ENCODE measurements at regions not wholly inside any gene's neighbourhood (a gene's known extent, or its start where the extent isn't known, plus 50 kb on each side); places are given as distances from the start of the nearest gene placed in this dataset.
A peak's percentile ranks its signal among the peaks of the same experiment; 100 is the strongest.

DNA sequence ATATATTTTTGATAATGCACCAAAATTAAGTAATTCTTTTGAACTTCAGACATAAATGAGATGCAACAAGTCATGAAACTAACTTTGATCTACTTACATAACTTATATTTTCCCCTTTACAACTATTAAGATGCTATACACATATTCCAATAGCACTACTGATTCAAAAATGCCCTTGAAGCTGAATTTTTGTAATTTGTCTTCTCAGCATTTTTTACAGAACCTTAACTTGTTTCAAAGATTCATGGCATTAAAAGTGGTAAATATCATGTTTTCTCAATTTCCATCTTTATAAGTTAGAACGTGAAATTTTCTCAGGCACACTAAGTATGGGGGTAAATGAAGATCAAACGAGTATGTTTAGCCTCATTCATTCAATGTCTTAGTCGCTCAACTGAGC is 460.0 kb upstream of the FAM241A start:
- TF ChIP-seq, protein P1, sequence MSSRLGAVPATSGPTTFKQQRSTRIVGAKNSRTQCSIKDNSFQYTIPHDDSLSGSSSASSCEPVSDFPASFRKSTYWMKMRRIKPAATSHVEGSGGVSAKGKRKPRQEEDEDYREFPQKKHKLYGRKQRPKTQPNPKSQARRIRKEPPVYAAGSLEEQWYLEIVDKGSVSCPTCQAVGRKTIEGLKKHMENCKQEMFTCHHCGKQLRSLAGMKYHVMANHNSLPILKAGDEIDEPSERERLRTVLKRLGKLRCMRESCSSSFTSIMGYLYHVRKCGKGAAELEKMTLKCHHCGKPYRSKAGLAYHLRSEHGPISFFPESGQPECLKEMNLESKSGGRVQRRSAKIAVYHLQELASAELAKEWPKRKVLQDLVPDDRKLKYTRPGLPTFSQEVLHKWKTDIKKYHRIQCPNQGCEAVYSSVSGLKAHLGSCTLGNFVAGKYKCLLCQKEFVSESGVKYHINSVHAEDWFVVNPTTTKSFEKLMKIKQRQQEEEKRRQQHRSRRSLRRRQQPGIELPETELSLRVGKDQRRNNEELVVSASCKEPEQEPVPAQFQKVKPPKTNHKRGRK (tag; IDR thresholded peaks at IDR 0.05): no peak
- no peak for TF ChIP-seq SIN3A (IDR thresholded peaks at IDR 0.05; ENCODE audit: borderline replicate concordance in 2 of 2, control insufficient read depth in 1 of 2, low read depth in 2 of 2, low read length in 2 of 2)
- TF ChIP-seq ZFP1 (CRISPR knock-in tag; IDR thresholded peaks at IDR 0.05): no peak
- TF ChIP-seq NBN (IDR thresholded peaks at IDR 0.05; ENCODE audit: low read depth): no peak
- TF ChIP-seq, protein P2, sequence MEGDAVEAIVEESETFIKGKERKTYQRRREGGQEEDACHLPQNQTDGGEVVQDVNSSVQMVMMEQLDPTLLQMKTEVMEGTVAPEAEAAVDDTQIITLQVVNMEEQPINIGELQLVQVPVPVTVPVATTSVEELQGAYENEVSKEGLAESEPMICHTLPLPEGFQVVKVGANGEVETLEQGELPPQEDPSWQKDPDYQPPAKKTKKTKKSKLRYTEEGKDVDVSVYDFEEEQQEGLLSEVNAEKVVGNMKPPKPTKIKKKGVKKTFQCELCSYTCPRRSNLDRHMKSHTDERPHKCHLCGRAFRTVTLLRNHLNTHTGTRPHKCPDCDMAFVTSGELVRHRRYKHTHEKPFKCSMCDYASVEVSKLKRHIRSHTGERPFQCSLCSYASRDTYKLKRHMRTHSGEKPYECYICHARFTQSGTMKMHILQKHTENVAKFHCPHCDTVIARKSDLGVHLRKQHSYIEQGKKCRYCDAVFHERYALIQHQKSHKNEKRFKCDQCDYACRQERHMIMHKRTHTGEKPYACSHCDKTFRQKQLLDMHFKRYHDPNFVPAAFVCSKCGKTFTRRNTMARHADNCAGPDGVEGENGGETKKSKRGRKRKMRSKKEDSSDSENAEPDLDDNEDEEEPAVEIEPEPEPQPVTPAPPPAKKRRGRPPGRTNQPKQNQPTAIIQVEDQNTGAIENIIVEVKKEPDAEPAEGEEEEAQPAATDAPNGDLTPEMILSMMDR (IDR thresholded peaks at IDR 0.05 in 2 of 3, conservative IDR thresholded peaks at IDR 0.05 in 1 of 3; ENCODE audit: insufficient read depth in 2 of 3, low read depth in 1 of 3, low read length in 3 of 3): no peak
- TF ChIP-seq FOS (IDR thresholded peaks at IDR 0.05; ENCODE audit: extremely low read depth, insufficient read length): no peak
- no peak for TF ChIP-seq PCBP2 (IDR thresholded peaks at IDR 0.05; ENCODE audit: low read depth, low read length, poor library complexity, severe bottlenecking)
- peak; percentile 61 for TF ChIP-seq MAFK (IDR thresholded peaks at IDR 0.05; ENCODE audit: low read length)
- TF ChIP-seq, protein P3, sequence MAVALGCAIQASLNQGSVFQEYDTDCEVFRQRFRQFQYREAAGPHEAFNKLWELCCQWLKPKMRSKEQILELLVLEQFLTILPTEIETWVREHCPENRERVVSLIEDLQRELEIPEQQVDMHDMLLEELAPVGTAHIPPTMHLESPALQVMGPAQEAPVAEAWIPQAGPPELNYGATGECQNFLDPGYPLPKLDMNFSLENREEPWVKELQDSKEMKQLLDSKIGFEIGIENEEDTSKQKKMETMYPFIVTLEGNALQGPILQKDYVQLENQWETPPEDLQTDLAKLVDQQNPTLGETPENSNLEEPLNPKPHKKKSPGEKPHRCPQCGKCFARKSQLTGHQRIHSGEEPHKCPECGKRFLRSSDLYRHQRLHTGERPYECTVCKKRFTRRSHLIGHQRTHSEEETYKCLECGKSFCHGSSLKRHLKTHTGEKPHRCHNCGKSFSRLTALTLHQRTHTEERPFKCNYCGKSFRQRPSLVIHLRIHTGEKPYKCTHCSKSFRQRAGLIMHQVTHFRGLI (CRISPR knock-in tag; IDR thresholded peaks at IDR 0.05): no peak
